Kidney (tissue), 13 donors: ENCODE measurements at regions not wholly inside any gene's neighbourhood (a gene's known extent, or its start where the extent isn't known, plus 50 kb on each side); places are given as distances from the start of the nearest gene placed in this dataset.

Experiments
- DNase-seq, 5 donors: peaks; one replicate each; pipeline ENCODE4 v3.0.0-alpha.2; 2013 to 2020
- FAIRE-seq: peaks from 2 replicates; lab custom pipeline; 2012; peaks lifted over from hg19 to GRCh38; lab: Jason Lieb, UNC
- H3K27ac ChIP-seq, 2 donors: one replicate each; pipeline ENCODE4 v1.7.0; 2013; ENCODE audit warnings: low read depth in 2 of 2, low read length in 2 of 2, inconsistent platforms in 1 of 2
- H3K27me3 ChIP-seq: one replicate; pipeline ENCODE4 v1.7.1; 2013; ENCODE audit warnings: low read length, inconsistent platforms; ENCODE audit not compliant: control insufficient read depth, insufficient read depth
- H3K36me3 ChIP-seq, 3 donors: one replicate each; pipeline versions ENCODE4 v1.7.0 to v1.7.1; 2013; ENCODE audit warnings: low read length in 3 of 3, control low read depth in 1 of 3, inconsistent platforms in 1 of 3; ENCODE audit not compliant: insufficient read depth in 3 of 3, control insufficient read depth in 2 of 3
- H3K4me1 ChIP-seq, 3 donors: one replicate each; pipeline versions ENCODE4 v1.7.0 to v1.7.1; 2013; ENCODE audit warnings: low read length in 3 of 3, inconsistent platforms in 1 of 3, low read depth in 1 of 3; ENCODE audit not compliant: control insufficient read depth in 2 of 3, insufficient read depth in 2 of 3
- H3K4me3 ChIP-seq, 3 donors: one replicate each; pipeline versions ENCODE4 v1.7.0 to v1.8.1; 2013; ENCODE audit warnings: low read length in 3 of 3, control low read depth in 1 of 3, inconsistent platforms in 1 of 3
- H3K9ac ChIP-seq, 3 donors: one replicate each; pipeline versions ENCODE4 v1.7.0 to v1.7.1; 2013; ENCODE audit warnings: low read length in 3 of 3, control low read depth in 1 of 3, inconsistent platforms in 1 of 3
- H3K9me3 ChIP-seq, 3 donors: one replicate each; pipeline versions ENCODE4 v1.7.0 to v1.7.1; 2013; ENCODE audit warnings: low read length in 3 of 3, control low read depth in 1 of 3, inconsistent platforms in 1 of 3; ENCODE audit not compliant: control insufficient read depth in 2 of 3, insufficient read depth in 1 of 3
- intact Hi-C: fragments of 100-400 bp; cut with DNase I; formaldehyde crosslinking; loops from one replicate; pipeline ENCODE4 v1.11.1; 2022
- TF ChIP-seq, protein P1 (sequence below): IDR thresholded peaks from 3 replicates; pipeline ENCODE4 v1.5.1; 2012; ENCODE audit warnings: mild to moderate bottlenecking, moderate library complexity, borderline replicate concordance; ENCODE audit not compliant: insufficient read depth; ENCODE audit errors: extremely low read depth
- donor health status: control.
- donor health status: control.
- donor health status: control.
- donor health status: control.
- donor health status: control.
- donor health status: DM: yes; HTN: yes; CAD: no.
- donor health status: Normal renal cell carcinoma (clear cell type).

GRCh38 chr16:48052731-48053417 lies 102.9 kb downstream of the ABCC12 start:
- intact Hi-C loops = no loop called here
- H3K36me3 ChIP-seq = no peaks in the 10 kb centered on the region
- no peak overlapping the region for H3K4me3 ChIP-seq
- H3K27me3 ChIP-seq = no peaks in the 10 kb centered on the region
- TF ChIP-seq, protein P1, sequence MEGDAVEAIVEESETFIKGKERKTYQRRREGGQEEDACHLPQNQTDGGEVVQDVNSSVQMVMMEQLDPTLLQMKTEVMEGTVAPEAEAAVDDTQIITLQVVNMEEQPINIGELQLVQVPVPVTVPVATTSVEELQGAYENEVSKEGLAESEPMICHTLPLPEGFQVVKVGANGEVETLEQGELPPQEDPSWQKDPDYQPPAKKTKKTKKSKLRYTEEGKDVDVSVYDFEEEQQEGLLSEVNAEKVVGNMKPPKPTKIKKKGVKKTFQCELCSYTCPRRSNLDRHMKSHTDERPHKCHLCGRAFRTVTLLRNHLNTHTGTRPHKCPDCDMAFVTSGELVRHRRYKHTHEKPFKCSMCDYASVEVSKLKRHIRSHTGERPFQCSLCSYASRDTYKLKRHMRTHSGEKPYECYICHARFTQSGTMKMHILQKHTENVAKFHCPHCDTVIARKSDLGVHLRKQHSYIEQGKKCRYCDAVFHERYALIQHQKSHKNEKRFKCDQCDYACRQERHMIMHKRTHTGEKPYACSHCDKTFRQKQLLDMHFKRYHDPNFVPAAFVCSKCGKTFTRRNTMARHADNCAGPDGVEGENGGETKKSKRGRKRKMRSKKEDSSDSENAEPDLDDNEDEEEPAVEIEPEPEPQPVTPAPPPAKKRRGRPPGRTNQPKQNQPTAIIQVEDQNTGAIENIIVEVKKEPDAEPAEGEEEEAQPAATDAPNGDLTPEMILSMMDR = no peak
- no peak for FAIRE-seq
- DNase-seq = no peak
- no peaks in the 10 kb centered on the region for H3K9me3 ChIP-seq
- H3K4me1 ChIP-seq = peaks cover 0 to 8% (median 0%) of the 10 kb centered on the region in 3 donors
- no peak overlapping the region for H3K27ac ChIP-seq
- no peak overlapping the region for H3K9ac ChIP-seq

DNA sequence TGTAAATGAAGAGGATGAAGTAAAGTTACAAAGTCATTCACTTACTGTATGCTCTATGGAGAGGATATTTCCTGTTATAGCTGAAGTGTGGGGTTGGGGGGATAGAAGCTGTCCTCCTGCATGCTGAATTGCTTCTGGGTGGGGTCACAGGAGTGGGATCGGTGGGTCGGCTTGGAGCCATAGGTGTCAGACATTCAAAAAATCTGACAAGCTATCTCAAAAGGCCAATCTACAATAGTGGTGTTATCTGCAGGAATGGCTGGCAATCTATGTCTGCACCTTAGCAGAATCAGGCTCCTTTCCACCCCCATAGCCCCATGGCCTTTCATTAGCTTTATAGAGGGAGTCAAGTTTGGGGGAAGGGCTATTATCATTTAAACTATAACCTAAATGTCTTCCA lies 104.9 kb downstream of the ABCC12 start:
- no peak overlapping the region for H3K9ac ChIP-seq
- no peak overlapping the region for H3K4me3 ChIP-seq
- TF ChIP-seq, protein P1 = no peak
- H3K27me3 ChIP-seq = no peaks in the 10 kb centered on the region
- peaks cover 0 to 8% (median 0%) of the 10 kb centered on the region in 3 donors for H3K4me1 ChIP-seq
- no peaks in the 10 kb centered on the region for H3K36me3 ChIP-seq
- intact Hi-C loops = no loop called here
- no peak for DNase-seq
- H3K9me3 ChIP-seq = no peaks in the 10 kb centered on the region
- H3K27ac ChIP-seq = no peak overlapping the region
- FAIRE-seq = no peak

DNA sequence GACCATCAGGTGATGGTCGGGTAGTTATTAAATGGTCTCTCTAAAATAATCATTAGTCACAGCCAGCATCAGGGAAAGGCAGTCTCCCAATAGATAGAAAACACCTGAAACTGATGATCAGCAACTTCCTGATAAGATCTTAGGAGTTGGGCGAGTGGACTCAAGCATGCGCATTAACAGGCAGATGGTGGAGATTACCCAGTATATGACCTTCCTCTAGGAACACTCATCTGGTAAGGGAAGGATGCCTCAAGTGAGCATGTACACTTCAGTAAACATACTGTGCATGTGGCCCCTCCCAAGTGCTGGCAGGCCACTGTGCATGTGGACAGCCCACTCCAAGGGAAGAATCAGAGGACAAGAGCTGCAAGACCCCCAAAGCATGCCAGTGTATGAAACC lies 105.9 kb downstream of the ABCC12 start:
- Histone ChIP-seq H3K36me3 (no peaks in the 10 kb centered on the region), H3K27me3 (no peaks in the 10 kb centered on the region), H3K4me3 (no peak overlapping the region), H3K4me1 (peaks cover 0 to 7% (median 0%) of the 10 kb centered on the region in 3 donors), H3K9me3 (no peaks in the 10 kb centered on the region), H3K27ac (no peak overlapping the region), H3K9ac (no peak overlapping the region)
- no peak for FAIRE-seq
- TF ChIP-seq, protein P1 = no peak
- DNase-seq = no peak
- intact Hi-C loops = no loop called here

DNA sequence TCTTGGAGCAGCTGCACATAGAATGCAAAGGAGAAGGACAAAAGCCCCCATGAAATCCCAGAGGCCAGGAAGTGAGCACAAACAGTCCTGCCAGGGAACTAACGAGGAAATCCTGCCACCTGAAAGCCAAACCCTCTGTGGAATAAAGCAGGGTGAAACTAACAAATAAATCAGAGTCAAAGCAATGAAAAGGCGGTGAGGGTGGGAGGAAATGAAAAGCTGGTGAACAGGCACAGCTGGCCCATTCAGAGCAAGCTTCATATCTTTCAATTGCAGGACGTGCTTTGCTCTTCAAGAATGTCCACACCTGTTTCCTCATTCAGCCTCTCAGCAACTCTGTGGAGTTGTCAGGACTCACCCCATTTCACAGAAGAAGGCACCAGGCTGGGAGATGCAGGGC lies 108.1 kb downstream of the ABCC12 start:
- Histone ChIP-seq H3K9me3 (no peaks in the 10 kb centered on the region), H3K27ac (no peak overlapping the region), H3K9ac (no peak overlapping the region), H3K4me1 (no peaks in the 10 kb centered on the region), H3K4me3 (no peak overlapping the region), H3K36me3 (no peaks in the 10 kb centered on the region), H3K27me3 (no peaks in the 10 kb centered on the region)
- TF ChIP-seq, protein P1 = no peak
- DNase-seq (peak in 1 of 5 donors; percentile 18), FAIRE-seq (no peak)
- intact Hi-C loops = no loop called here
